ENCODE measurements at regions not wholly inside any gene's neighbourhood (a gene's known extent, or its start where the extent isn't known, plus 50 kb on each side); places are given as distances from the start of the nearest gene placed in this dataset.

DNA sequence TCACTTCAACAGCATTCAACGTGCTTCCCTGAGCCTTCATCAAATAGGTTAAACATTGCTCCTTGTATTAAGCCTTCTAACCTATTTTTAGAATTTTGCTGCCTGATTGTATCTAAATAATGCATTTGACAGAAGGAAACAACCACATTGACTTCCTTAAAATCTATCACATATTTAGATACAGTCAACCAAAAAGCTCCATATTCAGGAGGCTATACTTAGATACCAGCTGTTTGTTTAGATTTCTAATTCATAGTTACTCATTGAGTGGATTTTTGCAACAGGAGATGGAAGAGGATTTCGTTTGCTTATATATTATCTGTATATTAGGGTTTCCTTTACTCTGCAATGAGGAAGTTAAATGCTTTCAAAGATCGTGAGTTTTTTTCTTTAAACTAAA lies 241.1 kb upstream of the PPP1R2C start:
- DNase-seq = no peak

DNA sequence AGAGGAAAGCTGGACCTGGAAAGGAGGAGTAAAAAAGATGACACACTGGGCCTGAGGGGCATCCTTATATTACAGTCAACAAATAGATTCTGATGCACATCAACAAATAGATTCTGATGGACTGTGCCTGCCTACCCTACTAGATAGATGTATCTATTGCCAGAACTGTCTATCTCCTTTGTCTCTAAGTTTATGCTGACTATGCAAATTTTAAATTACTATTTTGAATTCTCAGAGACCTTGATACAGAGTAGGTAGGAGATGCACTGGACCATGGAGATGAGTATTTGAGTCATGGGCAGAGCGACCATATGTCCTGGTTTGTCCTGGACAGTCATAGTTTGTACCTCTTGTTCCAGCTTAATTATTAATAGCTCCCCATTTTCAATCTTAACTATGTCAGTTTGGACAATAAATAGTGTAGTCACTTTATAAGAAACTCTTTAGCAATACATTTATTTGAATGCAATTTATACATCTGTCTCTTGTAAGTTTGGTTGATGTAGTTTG lies 247.9 kb upstream of the PPP1R2C start:
- DNase-seq = no peak

DNA sequence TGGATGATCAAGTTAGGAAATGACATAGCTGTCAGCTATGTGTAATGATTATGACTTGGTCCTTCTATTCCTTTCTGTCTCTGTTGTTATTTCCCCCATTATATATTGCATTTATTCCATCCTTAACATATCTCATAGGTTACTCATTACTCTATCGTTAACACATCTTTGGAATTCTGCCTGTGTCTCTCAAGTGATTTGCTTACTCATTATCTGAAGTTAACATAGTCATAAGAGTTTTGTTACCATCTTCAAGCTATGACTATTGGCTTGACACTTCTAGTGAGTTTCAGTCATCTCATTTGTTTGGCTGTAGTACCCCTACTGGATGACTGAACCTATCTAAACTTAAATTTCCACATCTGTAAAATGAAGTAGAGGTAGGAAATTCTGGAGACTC lies 286.1 kb upstream of the PPP1R2C start:
- DNase-seq = no peak

DNA sequence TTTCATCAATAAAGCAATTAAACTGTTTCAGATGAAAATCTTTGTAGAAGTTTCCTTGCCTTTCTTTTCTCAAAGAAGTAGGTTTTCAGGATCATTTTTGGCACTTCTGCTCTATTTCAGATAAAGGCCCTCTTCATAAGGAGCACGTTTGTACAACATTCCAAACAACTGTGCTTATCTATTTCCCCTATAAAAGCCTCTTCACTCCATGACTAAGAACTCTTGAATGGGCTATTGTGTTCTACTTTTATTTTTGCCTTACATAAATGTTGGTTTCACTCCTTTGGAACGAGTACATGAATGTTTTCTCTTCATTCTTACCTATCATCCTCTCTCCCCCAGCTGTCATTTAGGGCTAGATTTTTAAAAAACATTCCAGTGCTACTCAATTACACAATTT lies 288.0 kb upstream of the PPP1R2C start:
- DNase-seq = no peak

DNA sequence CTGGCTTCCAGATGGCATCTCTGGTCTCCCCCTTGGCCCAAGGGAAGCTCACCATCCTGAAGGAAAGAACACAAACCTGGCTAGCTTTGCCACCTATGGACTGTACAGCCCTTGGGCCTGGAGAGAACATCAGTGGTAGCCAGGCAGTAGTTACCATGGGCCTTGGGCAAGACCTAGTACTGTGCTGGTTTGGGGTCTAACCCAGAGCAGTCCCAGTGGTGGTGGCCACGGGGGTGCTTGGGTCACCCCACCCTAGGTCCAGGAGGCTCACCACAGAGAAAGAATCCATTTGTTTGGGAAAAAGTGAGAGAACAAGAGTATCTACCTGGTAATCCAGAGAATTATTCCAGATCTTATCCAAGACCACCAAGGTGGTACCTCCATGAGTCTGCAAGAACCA lies 290.7 kb upstream of the PPP1R2C start:
- DNase-seq = no peak

DNA sequence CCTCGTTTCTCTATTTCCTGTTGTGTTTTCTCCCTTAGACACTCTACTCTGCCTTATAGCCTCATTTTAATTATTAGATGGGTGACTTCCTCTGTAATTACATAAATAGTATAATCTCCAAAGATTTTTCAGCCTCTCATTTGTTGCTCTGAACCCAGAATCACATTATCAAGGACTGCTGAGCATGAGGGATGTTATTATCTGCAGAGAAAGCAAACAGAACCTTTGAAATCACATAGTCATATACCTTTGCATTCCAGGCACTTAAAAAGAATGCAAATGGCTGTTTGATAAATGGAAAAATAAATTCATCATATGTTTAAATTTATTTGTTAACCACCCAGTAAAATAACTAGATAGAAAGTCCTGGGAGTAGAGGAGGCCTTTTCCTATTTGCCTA lies 305.1 kb upstream of the PPP1R2C start:
- no peak for DNase-seq

DNA sequence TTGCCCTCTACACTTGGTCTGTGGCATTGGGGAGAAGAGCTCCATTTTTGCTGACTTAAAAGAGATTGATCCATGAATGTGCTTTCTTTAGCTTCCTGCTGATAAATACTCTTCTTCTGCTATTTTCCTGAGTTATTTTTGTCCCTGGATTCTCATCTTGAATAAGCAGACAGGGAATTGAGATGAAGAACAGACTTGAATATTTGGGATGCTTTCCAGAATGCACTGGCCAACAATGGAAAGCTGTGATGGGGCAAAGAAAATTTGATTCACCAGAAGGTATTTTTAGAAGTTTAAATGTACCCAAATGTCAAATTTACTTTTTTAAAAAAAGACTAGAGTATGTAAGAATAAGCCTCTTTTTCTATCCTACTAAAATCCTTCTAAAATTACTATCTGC lies 309.9 kb upstream of the PPP1R2C start:
- no peak for DNase-seq

DNA sequence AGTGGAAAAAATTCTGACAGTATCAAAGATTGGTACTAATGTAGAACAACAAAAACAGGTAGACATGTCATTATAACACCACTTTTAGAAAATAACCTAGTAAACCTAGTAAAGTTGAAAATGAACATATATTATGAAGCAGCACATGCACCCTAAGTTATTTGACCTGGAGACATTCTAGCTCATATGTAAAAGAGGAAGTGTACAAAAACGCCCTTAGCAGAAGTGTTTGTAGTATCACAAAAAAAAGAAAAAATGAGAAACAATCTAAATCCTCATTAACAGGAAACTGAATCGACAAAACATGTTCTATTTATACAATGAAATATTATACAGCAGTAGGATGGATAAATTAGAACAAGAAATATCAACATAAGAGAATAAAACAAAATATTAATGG lies 318.9 kb upstream of the PPP1R2C start:
- DNase-seq = no peak

DNA sequence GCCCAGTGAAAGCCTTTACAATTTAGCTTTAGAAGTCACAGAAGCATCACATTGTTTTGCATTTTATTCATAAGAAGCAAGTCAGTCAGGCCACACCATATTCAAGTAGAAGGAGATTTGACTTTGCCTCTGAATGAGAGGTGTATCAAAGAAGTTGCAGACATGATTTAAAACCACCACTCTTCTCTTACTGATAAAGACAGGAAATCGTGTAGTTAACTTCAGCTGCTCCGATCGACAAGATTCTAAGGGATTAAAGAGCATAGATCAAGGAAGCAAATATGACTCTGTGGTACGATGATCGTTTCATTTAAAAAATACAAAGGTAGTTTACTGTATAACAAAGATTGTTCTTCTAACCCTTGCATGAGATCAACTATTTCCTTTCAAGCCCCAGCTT lies 328.0 kb upstream of the PPP1R2C start:
- DNase-seq = no peak

DNA sequence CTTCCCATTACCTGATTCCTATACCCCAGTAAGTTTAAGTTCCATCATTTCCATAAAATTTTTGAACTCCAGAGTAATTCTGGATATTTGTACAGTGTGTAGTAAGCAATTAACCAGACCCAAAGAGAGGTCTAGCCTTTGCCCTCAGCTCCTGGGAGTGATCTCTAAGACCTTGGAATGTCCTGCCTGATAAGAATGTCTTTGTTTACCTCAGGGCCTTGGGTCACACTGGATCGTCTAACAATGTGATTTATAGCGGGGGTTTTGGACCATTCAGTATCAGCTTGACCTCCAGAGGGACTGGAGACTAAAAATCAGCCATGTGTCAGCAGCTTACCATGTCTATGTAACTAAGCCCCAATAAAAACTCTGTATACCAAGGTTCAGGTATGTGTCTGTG lies 330.9 kb upstream of the PPP1R2C start:
- DNase-seq = no peak

DNA sequence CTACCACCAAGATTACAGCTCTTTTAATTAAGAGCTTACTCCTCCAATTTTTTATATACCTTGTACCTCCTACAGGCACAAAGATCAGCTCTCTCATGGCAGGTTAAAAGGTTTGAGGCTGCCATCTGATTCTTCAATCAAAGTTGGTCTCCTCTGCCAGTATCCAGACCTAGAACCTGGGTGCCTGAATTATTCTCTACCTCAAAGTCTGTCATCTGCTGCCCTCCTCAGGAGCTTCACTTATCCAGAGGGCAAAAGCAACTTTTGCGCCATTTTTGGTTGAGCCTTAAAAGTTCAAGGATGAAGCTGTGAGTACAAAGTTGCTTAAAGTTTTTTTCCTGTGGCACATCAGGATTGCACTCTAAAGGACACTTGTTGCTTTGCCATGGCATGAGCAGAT lies 343.7 kb upstream of the PPP1R2C start:
- DNase-seq = no peak

DNA sequence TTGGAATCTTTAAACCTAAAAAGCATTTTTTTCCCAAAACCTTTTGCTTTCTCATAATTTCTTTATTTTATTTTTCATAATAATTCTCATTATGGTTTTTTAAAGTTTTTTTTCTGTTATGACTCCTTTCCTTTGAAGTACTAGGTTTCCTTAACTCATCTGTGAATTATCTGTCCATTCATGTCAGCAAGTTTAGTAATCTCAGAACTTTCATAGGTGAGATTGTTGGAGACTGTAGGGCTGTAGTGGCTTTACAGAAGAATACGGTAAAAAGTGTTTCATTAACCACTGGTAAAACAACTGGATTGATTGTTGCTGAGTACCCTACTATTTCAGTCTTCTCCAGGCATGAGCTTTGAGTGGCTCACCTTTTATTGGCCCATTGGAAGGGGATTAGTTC lies 361.7 kb upstream of the PPP1R2C start:
- DNase-seq = no peak

DNA sequence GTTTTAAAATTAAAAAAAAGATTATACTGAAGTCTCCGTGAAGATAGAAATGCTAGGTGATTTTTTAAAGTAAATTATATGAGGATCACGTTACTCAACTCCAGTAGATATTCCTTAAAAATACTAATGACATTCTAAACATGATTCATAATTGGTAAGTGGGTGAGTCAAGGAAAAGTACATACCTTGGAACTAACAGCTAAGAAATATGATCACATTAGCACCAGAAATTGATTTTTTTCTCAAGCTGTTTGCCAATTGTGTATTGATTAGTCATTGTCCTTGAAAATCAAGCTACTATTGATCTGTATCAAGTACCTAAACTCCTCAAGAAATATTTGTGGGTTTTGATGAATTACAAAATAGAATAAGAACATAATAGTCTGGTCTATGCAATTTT lies 362.6 kb upstream of the PPP1R2C start:
- no peak for DNase-seq

DNA sequence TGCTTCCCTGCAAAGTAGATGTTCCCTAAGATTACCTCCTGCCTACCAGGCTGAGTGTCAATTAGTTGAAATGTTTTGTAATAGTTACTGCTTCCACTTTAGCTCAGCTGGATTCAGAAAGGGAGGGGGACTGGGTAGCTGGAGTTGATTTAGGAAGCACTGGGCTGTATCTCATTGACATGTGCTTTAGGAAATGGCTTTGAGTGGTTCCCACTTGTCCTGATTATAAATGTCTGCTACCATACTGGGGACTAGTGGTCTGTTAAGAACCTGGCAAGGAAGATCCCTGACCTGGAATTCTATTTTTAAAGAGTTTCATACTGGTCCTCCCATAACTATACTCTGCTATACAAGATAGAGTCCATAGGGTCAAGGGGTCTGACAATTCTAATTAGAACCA lies 363.9 kb upstream of the PPP1R2C start:
- no peak for DNase-seq

DNA sequence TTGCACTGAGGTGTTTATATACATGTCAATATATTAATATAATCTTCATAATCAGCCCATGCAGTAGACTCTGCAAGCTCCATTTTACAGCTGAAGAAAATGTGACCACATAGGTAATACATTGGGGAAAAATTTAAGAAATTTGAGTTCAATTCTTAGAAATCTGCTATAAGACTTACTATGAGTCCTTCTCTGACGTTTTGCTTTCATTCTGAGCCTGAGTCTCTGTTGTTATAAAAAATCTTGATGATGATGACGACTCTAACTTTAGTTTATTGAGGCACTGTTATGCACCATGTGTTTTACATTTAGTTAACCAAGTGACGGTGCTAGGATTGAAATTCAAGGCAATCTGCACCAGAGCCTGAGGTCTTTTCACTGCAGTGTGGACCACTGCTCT lies 370.3 kb upstream of the PPP1R2C start:
- DNase-seq = no peak

DNA sequence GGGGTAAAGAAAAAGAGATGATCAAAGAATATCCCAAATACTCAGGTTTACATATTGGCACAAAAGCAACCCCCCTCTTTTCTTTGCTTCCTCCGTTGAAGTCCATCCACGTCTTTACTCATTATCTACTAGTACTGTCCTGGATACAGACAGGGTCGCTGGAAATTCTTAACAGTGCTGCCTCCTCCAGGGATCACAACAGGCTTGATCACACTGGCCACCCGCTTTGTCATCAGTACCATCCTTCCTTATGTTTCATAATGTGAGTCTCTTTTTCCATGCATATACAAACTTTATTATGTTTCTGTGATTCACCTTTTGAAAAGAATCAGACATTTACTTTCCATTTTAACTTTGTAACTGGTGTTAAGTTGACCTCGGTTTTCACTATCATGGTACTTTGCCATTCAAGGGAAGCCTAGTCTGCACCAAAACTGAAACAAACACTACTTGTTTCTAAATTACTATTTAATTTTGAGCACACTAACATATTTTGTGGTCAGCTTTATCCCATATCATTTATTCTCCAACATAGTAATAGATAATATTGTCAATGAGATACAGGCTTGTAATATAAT lies 387.5 kb upstream of the PPP1R2C start:
- DNase-seq = no peak

DNA sequence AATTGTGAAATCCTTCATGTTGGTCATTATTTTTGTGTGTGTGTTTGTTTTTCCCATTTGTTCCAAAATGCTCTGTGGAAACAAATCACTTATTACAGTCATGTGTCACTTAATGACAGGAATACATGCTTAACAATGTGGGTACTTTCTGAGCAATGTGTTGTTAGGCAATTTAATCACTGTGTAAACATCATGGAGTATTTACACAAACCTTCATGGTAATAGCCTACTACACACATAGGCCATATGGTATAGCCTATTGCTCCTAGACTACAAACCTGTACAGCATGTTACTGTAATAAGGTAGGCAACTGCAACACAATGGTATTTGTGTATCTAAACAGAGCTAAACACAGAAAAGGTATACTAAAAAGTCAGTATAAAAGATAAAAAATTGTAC lies 388.9 kb upstream of the PPP1R2C start:
- DNase-seq = no peak

DNA sequence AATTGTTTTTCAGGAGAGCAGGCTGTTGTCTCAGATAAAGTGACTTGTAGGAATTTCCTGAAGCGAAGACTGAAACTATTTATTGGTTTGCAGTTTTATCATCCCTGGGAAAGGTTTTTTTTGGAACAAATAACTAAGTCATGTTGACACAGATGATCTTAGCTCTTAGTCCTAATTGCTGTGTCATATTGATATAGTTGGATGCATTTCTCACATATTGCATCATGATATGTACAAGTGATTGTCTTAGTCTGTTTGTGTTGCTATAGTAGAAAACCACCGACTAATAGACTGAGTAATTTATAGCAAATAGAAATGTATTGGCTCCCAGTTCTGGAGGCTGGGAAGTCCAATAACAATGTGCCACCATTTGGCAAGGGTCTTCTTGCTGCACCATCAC lies 397.5 kb upstream of the PPP1R2C start:
- DNase-seq = no peak

DNA sequence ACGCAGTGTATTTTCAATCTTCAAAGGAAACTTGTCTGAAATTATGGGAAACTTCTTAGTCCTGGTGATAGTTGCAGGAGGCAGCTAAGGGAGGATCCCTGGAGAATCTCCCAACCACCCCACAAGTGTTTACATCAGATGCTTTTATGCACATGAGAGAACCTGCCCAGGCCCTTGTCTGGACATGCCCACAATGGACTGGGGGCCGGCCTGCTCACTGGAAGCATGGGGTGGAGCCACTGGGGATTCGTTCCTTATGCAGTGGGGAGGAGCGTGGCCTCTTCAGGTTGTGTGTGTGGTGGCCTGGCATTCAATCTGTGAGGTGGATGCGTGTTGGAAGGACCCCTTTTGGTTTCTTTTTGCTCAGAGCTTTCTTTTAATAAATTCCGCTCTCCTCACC lies 398.7 kb upstream of the PPP1R2C start:
- no peak for DNase-seq

DNA sequence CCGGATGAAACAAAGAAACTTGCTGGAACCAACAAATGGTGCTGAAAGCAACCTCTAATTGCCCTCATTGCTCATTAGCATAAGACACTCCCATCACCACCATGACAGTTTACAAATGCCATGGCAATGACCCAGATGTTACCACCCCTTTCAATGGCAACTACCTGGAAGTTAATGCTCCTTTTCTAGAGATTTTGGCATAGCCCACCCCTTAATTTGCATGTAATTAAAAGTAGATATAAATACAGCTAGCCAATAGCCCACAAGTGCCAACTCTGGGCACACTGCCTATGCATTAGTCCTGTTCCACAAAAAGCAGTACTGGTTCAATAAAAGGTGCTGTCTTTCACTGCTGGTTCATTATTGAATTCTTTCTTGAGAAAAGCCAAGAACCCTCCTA lies 410.3 kb upstream of the PPP1R2C start:
- no peak for DNase-seq

DNA sequence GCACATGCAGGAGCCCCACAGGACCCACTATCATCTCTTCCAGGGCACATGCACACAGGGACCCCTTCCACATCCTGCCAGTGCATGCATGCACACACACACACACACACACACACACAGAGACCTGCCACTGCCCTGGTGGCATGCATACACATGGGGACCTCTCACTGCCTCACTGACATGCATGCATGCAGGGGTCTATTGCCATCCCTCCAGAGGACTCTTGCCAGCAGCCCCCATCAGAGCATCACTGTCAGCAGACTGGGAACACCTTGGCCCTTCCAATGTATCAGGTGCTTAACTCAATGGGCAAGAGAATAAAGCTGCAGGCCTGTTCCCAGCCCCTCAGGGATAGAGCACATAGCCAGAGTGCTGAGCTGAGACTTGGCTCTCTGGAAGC lies 433.6 kb upstream of the PPP1R2C start:
- DNase-seq = no peak

DNA sequence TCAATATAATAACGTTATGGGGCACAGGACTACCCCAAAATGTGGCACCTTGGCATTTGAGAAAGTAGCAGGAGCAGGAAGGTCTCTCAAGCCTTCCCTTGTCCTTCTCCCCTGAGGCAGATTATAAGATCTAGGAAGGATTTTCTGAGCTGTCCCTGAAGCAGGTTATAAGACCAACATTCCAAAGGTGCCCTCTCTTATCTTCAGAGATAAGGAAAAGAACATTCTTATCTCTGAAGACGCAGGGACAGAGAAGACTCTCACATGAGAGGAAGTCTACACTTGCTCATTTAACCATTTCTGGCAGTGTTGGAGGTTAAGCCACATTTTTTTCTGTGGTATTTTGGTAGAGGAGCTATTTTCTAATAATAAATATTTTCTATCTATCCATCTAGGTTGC lies 437.9 kb upstream of the MAOA start:
- no peak for DNase-seq

DNA sequence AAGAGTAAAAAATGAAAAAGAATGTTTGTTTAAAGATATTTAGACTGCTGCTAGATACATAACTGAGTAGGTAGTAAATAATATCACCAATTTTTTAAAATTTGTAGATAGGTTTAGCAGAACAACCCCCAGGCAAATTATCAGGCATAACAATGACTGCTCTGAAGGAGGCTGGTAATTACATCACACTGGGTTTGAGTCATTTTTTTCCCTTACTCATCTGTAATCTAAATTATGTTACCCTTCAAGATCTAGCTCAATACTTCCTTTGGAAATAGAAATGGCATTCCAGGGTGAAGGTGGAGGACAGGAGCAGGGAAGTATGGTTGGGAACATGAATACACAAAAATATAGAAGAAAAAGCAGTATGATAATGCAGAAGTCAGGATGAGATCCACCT lies 431.6 kb upstream of the MAOA start:
- DNase-seq = no peak

DNA sequence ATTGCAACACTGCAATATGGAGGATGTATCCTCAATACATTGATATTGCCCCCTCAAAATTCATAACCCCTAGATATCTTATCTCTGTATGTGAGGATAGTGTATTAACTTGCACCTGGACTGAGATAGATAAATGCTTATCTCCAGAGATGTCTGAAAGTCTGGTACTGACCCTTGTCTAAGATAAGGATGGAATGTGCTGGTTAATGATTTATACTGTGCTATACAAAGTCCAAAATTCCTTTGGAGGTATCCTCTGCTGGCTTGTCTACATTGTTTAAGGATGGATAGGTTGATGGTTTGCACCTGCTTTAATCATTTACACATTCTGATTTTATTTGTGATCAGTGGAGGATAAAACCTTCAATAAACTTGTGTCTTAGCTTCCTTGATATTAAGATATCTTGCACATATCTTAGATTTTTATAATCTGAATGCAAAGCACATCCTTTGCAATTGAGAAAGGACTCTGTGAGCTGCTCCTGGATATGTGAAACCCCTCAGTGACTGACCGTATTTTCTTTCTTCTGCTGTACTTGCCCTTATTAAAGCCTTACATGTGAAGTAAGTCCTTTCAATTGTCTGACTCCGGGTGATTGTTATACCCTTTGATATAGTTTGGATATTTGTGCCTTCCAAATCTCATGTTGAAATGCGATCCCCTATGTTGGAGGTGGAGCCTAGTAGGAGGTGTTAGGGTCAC lies 430.3 kb upstream of the MAOA start:
- DNase-seq = no peak

DNA sequence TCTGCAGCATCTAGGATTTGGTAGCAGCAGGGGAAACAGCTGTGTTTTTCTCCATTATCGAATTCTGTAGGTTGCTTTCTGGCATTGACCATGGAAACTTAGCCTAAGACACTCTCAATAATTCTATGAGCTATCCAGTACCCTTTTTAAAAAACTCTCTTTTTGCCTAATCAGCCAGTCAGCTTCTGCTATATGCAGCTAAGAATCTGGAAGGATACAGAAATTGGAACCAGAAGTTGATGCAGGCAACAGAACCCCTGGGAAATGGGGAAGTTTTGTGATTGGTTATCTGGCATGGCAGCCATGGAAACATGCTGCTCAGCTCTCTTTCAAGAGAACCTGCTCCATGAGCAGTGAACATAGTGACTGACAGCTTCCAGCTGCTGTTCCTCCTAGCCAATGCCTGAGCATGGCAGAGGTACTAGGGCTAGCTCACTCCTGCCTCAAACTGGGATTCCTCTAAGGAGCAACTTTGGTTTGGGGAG lies 417.6 kb upstream of the MAOA start:
- no peak for DNase-seq

All from NK-92 treated with Interleukin-12 subunit alpha and Interleukin-12 subunit beta, amount 100 ng/mL, for 24 hours (cell line).